GM21390 (cell line): ENCODE measurements at regions not wholly inside any gene's neighbourhood (a gene's known extent, or its start where the extent isn't known, plus 50 kb on each side); places are given as distances from the start of the nearest gene placed in this dataset.

Experiments
- ATAC-seq: cut with Tn5 transposase; IDR thresholded peaks from one replicate; pipeline ENCODE4 v1.9.1; 2021; ENCODE audit not compliant: unreplicated experiment

GRCh38 chr2:236404346-236404745 lies 140.1 kb upstream of the ASB18 start:
- no peak for ATAC-seq

- ATAC-seq = no peak
Measured at GRCh38 chr2:236405357-236405756, 141.2 kb upstream of the ASB18 start.

- ATAC-seq = no peak
Measured at GRCh38 chr2:236408090-236408489, 143.9 kb upstream of the ASB18 start.

GRCh38 chr2:236408786-236409185 lies 144.6 kb upstream of the ASB18 start:
- ATAC-seq = no peak

- no peak for ATAC-seq
Measured at GRCh38 chr2:236415684-236416444, 151.7 kb upstream of the ASB18 start.

GRCh38 chr2:236417150-236417549 lies 152.5 kb upstream of the ACKR3 start:
- no peak for ATAC-seq

GRCh38 chr2:236430584-236430983 lies 139.0 kb upstream of the ACKR3 start:
- no peak for ATAC-seq

GRCh38 chr2:236434593-236434992 lies 135.0 kb upstream of the ACKR3 start:
- no peak for ATAC-seq

- ATAC-seq = no peak
Measured at GRCh38 chr2:236440110-236440881, 129.3 kb upstream of the ACKR3 start.

- ATAC-seq = no peak
Measured at GRCh38 chr2:236444187-236444586, 125.4 kb upstream of the ACKR3 start.

- no peak for ATAC-seq
Measured at GRCh38 chr2:236445678-236446077, 123.9 kb upstream of the ACKR3 start.

GRCh38 chr2:236446521-236446920 lies 123.1 kb upstream of the ACKR3 start:
- ATAC-seq = no peak

- no peak for ATAC-seq
Measured at GRCh38 chr2:236449167-236449761, 120.4 kb upstream of the ACKR3 start.

- ATAC-seq = no peak
Measured at GRCh38 chr2:236452238-236452637, 117.4 kb upstream of the ACKR3 start.

GRCh38 chr2:236454076-236454475 lies 115.5 kb upstream of the ACKR3 start:
- ATAC-seq = no peak

GRCh38 chr2:236459393-236459792 lies 110.2 kb upstream of the ACKR3 start:
- ATAC-seq = no peak

GRCh38 chr2:236464140-236464539 lies 105.5 kb upstream of the ACKR3 start:
- no peak for ATAC-seq

GRCh38 chr2:236472720-236473495 lies 96.7 kb upstream of the ACKR3 start:
- ATAC-seq = no peak

GRCh38 chr2:236473691-236474090 lies 95.9 kb upstream of the ACKR3 start:
- no peak for ATAC-seq

GRCh38 chr2:236479814-236480213 lies 89.8 kb upstream of the ACKR3 start:
- no peak for ATAC-seq

- ATAC-seq = no peak
Measured at GRCh38 chr2:236483102-236483501, 86.5 kb upstream of the ACKR3 start.
